ENCODE measurements at regions not wholly inside any gene's neighbourhood (a gene's known extent, or its start where the extent isn't known, plus 50 kb on each side); places are given as distances from the start of the nearest gene placed in this dataset.

DNA sequence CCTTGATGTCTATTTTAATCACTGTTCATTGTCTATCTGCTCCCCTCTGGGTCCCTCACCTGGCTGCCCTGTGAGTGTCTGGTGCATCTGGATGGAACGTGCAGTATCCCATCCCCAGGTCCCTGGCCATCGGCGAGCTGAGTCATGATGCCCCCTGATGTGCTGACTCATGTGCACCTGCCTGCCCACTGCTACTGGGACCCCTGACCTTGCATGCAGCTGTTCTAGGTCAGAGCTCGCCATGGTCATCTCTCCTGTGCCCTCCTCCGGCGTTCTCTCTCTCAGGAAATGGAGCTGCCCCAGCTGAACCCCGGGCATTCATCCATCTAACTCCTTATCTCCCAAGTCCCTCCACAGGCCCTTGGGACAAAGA lies 516.2 kb upstream of the HS6ST1 start:
- Histone ChIP-seq H3K4me3 (ENCODE audit: insufficient read depth, low read length) (no peak overlapping the region), H3K27ac (ENCODE audit: low read depth, low read length) (no peak overlapping the region), H3K4me1 (ENCODE audit: insufficient read depth, low read length) (no peaks in the 10 kb centered on the region), H3K79me2 (ENCODE audit: insufficient read depth, low read length) (no peaks in the 10 kb centered on the region), H3K9me3 (ENCODE audit: low read depth, low read length) (no peaks in the 10 kb centered on the region), H2AFZ (ENCODE audit: low read length) (no peak overlapping the region), H4K20me1 (ENCODE audit: insufficient read depth, low read length) (no peaks in the 10 kb centered on the region), H3K36me3 (ENCODE audit: insufficient read depth, low read length) (no peaks in the 10 kb centered on the region), H3K4me2 (ENCODE audit: insufficient read depth, low read length) (no peak overlapping the region), H3K27me3 (ENCODE audit: insufficient read depth, low read length) (no peaks in the 10 kb centered on the region)
- DNase-seq (ENCODE audit: insufficient read length, low spot score, missing footprints) = no peak
- TF ChIP-seq, protein P1, sequence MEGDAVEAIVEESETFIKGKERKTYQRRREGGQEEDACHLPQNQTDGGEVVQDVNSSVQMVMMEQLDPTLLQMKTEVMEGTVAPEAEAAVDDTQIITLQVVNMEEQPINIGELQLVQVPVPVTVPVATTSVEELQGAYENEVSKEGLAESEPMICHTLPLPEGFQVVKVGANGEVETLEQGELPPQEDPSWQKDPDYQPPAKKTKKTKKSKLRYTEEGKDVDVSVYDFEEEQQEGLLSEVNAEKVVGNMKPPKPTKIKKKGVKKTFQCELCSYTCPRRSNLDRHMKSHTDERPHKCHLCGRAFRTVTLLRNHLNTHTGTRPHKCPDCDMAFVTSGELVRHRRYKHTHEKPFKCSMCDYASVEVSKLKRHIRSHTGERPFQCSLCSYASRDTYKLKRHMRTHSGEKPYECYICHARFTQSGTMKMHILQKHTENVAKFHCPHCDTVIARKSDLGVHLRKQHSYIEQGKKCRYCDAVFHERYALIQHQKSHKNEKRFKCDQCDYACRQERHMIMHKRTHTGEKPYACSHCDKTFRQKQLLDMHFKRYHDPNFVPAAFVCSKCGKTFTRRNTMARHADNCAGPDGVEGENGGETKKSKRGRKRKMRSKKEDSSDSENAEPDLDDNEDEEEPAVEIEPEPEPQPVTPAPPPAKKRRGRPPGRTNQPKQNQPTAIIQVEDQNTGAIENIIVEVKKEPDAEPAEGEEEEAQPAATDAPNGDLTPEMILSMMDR (IDR thresholded peaks at IDR 0.05; ENCODE audit: extremely low read depth, low read depth, low read length) = no peak

DNA sequence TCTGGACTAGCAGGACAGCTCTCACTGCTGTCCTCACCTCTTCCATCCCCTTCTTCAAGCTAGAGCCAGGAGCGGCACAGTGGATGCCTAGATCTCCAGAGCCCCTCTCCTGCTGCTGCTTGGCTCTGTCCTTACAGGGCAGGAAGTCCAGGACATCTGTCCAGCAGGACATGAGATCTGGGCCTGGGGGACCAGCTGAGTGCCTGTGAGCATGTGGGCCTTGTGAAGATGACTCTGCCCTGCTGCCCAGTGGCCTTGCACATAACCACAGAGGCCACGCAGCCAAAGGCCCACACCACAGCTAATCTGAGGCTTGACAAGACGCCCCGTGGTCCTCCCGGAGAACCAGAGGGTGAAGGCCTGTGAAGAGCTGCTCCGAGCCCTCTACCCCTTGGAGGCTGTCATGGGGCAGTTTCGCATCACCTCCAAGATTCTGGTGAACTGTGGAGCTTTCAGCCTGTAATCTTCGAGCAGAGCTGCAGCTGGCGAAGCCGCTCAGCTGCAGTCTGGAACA lies 516.7 kb upstream of the HS6ST1 start:
- no peak overlapping the region for H3K4me2 ChIP-seq (ENCODE audit: insufficient read depth, low read length)
- no peaks in the 10 kb centered on the region for H3K36me3 ChIP-seq (ENCODE audit: insufficient read depth, low read length)
- H2AFZ ChIP-seq (ENCODE audit: low read length) = no peak overlapping the region
- H3K79me2 ChIP-seq (ENCODE audit: insufficient read depth, low read length) = no peaks in the 10 kb centered on the region
- H3K4me3 ChIP-seq (ENCODE audit: insufficient read depth, low read length) = no peak overlapping the region
- H3K9me3 ChIP-seq (ENCODE audit: low read depth, low read length) = no peaks in the 10 kb centered on the region
- H3K4me1 ChIP-seq (ENCODE audit: insufficient read depth, low read length) = no peaks in the 10 kb centered on the region
- no peaks in the 10 kb centered on the region for H4K20me1 ChIP-seq (ENCODE audit: insufficient read depth, low read length)
- TF ChIP-seq, protein P1 (IDR thresholded peaks at IDR 0.05; ENCODE audit: extremely low read depth, low read depth, low read length) = no peak
- H3K27me3 ChIP-seq (ENCODE audit: insufficient read depth, low read length) = no peaks in the 10 kb centered on the region
- DNase-seq (ENCODE audit: insufficient read length, low spot score, missing footprints) = peak; percentile 27
- H3K27ac ChIP-seq (ENCODE audit: low read depth, low read length) = no peak overlapping the region

DNA sequence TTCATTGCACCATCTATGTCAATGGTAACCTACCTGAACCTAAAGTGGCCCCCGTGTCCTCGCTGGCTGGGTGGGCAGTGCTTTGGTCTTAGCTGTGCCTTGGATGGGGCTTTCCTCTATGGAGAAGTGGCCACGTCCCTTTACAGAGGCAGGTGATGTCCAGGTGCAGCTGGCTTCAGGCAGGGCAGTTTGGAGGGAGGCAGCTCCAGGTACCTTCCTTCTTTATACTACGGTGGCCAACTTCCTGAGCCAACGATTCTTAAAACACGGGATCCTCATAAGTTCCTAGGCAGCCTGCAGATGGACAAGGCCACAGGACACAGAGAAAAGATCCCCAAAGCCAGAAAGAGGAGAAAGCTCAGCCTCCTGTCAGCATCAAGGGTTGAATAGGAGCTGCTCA lies 517.3 kb upstream of the HS6ST1 start:
- H4K20me1 ChIP-seq (ENCODE audit: insufficient read depth, low read length) = no peaks in the 10 kb centered on the region
- H3K27me3 ChIP-seq (ENCODE audit: insufficient read depth, low read length) = no peaks in the 10 kb centered on the region
- no peak overlapping the region for H3K4me2 ChIP-seq (ENCODE audit: insufficient read depth, low read length)
- H3K4me3 ChIP-seq (ENCODE audit: insufficient read depth, low read length) = no peak overlapping the region
- DNase-seq (ENCODE audit: insufficient read length, low spot score, missing footprints) = no peak
- TF ChIP-seq, protein P1 (IDR thresholded peaks at IDR 0.05; ENCODE audit: extremely low read depth, low read depth, low read length) = no peak
- H2AFZ ChIP-seq (ENCODE audit: low read length) = no peak overlapping the region
- H3K4me1 ChIP-seq (ENCODE audit: insufficient read depth, low read length) = no peaks in the 10 kb centered on the region
- no peaks in the 10 kb centered on the region for H3K36me3 ChIP-seq (ENCODE audit: insufficient read depth, low read length)
- no peak overlapping the region for H3K27ac ChIP-seq (ENCODE audit: low read depth, low read length)
- H3K9me3 ChIP-seq (ENCODE audit: low read depth, low read length) = no peaks in the 10 kb centered on the region
- no peaks in the 10 kb centered on the region for H3K79me2 ChIP-seq (ENCODE audit: insufficient read depth, low read length)

DNA sequence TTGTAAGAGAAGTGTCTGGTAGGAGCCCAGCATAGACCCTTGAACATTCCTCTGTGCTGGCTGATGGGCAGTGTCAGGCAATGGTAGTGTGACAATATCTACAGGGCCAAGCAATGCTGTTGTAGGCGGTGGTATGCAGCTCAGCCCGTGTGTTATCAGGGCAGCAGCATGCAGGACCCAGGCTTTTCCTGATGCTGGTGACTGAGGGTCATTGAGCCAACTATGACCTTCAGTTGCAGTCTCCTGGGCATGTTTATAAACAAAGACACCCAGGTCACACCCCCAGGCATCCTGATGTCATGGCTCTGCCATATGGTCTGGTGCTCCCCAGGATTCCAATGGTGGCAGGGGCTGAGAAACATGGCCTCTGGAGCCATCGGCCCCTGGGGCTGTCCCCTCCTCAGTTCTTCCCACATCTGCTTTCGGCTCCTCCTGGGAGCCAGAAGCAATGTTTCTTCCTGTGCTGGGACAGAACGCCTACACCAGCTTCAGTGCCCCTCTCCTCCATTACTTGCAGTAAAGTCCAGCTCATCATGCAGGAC lies 518.0 kb upstream of the HS6ST1 start:
- Histone ChIP-seq H3K9me3 (ENCODE audit: low read depth, low read length) (no peaks in the 10 kb centered on the region), H3K27me3 (ENCODE audit: insufficient read depth, low read length) (no peaks in the 10 kb centered on the region), H4K20me1 (ENCODE audit: insufficient read depth, low read length) (no peaks in the 10 kb centered on the region), H3K79me2 (ENCODE audit: insufficient read depth, low read length) (no peaks in the 10 kb centered on the region), H3K27ac (ENCODE audit: low read depth, low read length) (no peak overlapping the region), H3K4me2 (ENCODE audit: insufficient read depth, low read length) (no peak overlapping the region), H3K4me3 (ENCODE audit: insufficient read depth, low read length) (no peak overlapping the region), H3K36me3 (ENCODE audit: insufficient read depth, low read length) (no peaks in the 10 kb centered on the region), H2AFZ (ENCODE audit: low read length) (no peak overlapping the region), H3K4me1 (ENCODE audit: insufficient read depth, low read length) (no peaks in the 10 kb centered on the region)
- TF ChIP-seq, protein P1 (IDR thresholded peaks at IDR 0.05; ENCODE audit: extremely low read depth, low read depth, low read length) = no peak
- no peak for DNase-seq (ENCODE audit: insufficient read length, low spot score, missing footprints)
